NOMO-1 (cell line): ENCODE measurements at regions not wholly inside any gene's neighbourhood (a gene's known extent, or its start where the extent isn't known, plus 50 kb on each side); places are given as distances from the start of the nearest gene placed in this dataset.
A peak's percentile ranks its signal among the peaks of the same experiment; 100 is the strongest.

Source experiments
- DNase-seq, 2 experiments: peaks; one replicate each; lab custom pipeline; 2025; ENCODE audit not compliant: unreplicated experiment in 2 of 2; lab: John Stamatoyannopoulos, UW

- DNase-seq: no peak
Measured at GRCh38 chr1:96962751-96963211, 241.2 kb downstream of the PTBP2 start.

- no peak for DNase-seq
Measured at GRCh38 chr1:96964761-96965160, 243.2 kb downstream of the PTBP2 start.

GRCh38 chr1:96966536-96967138, 245.1 kb downstream of the PTBP2 start:
- DNase-seq: peak; percentile 32 to 45

GRCh38 chr1:96967311-96967710, 245.7 kb downstream of the PTBP2 start:
- no peak for DNase-seq

GRCh38 chr1:96968541-96968940, 247.0 kb downstream of the PTBP2 start:
- DNase-seq: no peak

- no peak for DNase-seq
Measured at GRCh38 chr1:96968983-96969382, 247.4 kb downstream of the PTBP2 start.

- DNase-seq: no peak
Measured at GRCh38 chr1:96969656-96970163, 248.1 kb downstream of the PTBP2 start.

GRCh38 chr1:96971439-96971838, 249.9 kb downstream of the PTBP2 start:
- no peak for DNase-seq

GRCh38 chr1:96971849-96972602, 250.4 kb downstream of the PTBP2 start:
- DNase-seq: no peak

- DNase-seq: no peak
Measured at GRCh38 chr1:96973605-96974004, 252.0 kb downstream of the PTBP2 start.

- no peak for DNase-seq
Measured at GRCh38 chr1:96978444-96978843, 256.9 kb downstream of the PTBP2 start.

GRCh38 chr1:96978901-96979300, 257.3 kb downstream of the PTBP2 start:
- no peak for DNase-seq

- no peak for DNase-seq
Measured at GRCh38 chr1:96979304-96980268, 258.0 kb downstream of the PTBP2 start.

GRCh38 chr1:96980448-96980847, 258.9 kb downstream of the PTBP2 start:
- DNase-seq: no peak

- no peak for DNase-seq
Measured at GRCh38 chr1:96981181-96981580, 259.6 kb downstream of the PTBP2 start.

- no peak for DNase-seq
Measured at GRCh38 chr1:96982118-96982517, 260.5 kb downstream of the PTBP2 start.

- DNase-seq: no peak
Measured at GRCh38 chr1:96983866-96984265, 262.3 kb downstream of the PTBP2 start.

- DNase-seq: no peak
Measured at GRCh38 chr1:96987186-96987703, 265.7 kb downstream of the PTBP2 start.

GRCh38 chr1:96989302-96989701, 267.7 kb downstream of the PTBP2 start:
- DNase-seq: no peak

GRCh38 chr1:96990136-96990535, 268.6 kb downstream of the PTBP2 start:
- DNase-seq: no peak

GRCh38 chr1:96991261-96991660, 269.7 kb downstream of the PTBP2 start:
- no peak for DNase-seq
